NCI-H2196 (cell line): ENCODE measurements at regions not wholly inside any gene's neighbourhood (a gene's known extent, or its start where the extent isn't known, plus 50 kb on each side); places are given as distances from the start of the nearest gene placed in this dataset.
"Not testable (repeated sequence)": the region's sequence is repeated elsewhere in the genome, so short reads cannot be mapped to it uniquely, and the experiment has no call there.

ENCODE experiments used
- DNase-seq: peaks from one replicate; lab custom pipeline; 2025; ENCODE audit not compliant: unreplicated experiment; lab: John Stamatoyannopoulos, UW

DNA sequence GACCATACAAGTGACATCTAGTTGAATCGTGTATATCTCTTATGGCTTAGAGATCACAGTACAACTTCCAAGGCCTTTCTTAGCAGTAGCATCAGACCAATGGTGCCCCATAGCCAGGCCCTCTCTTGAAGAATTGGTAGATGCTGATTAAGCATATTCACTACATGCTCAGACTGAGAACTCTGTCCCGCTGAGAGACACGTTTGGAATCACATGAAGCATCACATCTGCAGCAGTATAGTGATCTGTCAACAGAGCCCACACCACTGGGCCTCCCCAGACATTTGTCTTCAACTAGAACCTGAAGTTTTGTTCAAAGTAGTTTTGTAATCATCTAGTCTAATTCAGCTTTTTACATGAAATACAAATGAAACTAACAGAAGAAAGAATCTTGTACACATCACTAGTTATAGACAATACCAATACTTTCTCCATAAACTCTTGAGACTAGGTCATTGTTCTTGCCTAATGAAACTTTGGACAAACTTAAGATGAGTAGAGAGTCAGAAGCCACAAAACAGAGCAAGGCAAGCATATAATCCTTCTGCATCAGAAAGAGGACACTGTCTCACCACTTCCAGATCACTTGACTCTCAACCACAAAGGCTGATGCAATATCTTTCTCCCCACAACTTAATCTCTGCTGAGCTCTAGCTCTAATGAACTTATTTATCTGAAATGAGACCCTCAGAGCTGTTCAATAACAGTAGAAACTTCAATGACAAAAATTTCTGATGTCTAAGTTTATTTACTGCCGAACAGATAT is 182.7 kb downstream of the TBX18 start:
- DNase-seq, result no peak

DNA sequence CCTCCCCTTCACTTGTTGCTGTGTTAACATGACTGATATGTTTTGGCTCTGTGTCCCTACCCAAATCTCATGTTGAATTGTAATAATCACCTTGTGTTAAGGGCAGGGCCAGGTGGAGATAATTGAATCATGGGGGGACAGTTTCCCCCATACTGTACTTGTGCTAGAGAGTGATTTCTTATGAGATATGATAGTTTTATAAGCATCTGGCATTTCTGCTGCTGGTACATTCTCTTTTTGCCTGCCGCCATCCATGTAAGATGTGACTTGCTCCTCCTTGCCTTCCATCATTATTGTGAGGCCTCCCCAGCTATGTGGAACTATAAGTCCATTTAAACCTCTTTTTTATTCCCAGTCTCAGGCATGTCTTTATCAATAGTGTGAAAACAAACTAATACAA is 185.0 kb downstream of the TBX18 start:
- no peak for DNase-seq

DNA sequence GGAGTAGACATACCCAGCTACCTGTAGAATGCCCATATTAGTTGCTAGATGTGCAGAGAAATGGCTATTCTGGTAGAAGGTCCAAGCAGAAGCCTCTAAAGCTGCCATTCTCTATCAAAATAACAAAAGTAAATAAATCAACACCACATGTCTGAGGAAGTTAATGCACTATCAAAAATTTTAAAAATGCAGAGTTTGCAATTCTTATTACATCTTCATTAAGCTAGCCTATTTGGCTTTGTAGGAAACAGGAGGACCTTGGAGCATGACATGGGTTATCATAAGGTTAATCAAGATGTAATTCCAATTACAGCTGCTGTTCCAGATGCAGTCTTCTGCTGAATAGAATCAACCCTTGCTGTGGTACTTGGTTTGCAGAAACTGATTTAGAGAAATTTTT is 188.4 kb downstream of the TBX18 start:
- DNase-seq, result no peak

DNA sequence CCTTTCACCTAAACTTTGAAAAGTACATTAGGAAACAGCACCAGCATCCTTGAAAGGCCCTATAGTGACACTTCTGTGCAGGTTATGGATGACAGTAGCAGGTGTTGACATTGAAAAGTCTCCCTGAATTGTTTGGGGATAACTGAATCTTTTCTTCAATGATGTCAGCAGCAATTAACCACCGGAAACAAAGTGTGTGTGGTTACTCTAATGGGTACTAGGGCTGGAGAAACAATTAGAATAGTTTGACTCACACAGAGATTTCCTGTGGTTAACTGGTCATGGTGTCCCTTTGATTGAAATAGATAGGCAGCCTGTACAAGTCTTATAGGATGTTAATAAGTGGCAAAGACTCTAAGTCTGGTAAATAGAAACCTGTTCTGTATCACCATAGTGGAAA is 189.1 kb downstream of the TBX18 start:
- no peak for DNase-seq

DNA sequence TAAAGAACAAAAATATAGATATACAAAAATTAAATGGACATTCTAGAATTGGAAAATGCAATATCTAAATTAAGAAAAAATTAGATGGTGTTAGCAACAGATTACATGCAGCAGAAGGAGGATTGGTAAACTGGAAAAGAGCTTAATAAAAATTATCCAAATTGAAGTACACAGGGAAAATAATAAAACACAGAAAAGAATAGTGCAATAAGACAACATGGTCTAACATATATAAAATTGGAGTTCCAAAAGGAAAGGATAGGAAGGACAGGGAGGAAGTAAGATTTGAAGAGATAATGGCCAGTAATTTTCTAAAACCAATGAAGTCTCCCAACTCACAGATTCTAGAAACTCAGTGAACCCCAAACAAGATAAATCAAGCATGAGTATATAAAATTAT is 194.5 kb downstream of the TBX18 start:
- no peak for DNase-seq

DNA sequence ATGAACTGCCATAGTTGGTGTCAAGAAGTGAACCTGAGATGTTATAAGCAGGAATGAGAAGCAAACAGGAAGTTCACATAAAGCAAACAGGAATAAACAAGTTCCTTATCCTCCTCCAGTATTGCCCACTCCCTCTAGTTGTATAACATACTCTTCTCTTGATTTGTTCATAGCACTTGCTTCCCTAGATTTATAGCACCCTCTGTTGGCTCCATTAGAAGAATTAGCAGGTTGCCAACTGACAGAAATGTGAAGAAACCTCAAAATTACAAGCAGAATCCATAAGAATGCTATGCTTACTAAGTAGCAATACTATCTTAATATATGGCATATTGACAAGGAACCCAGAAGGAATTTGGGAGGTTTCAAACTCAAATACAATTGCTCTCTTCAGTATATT is 195.4 kb downstream of the TBX18 start:
- DNase-seq, result no peak

DNA sequence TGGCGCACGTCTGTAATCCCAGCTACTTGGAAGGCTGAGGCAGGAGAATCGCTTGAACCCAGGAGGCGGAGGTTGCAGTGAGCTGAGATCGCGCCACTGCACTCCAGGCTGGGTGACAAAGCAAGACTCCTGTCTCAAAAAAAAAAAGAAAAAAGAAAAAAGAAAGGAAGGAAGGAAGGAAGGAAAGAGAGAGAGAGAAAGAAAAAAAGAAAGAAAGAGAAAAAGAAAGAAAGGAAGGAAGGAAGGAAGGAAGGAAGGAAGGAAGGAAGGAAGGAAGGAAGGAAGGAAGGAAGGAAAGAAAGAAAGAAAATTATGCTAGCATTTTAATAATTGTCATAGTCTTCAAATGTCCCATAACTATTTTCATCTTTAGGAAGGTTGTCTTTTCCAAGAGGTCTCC is 198.7 kb downstream of the TBX18 start:
- DNase-seq, result not testable (repeated sequence)

DNA sequence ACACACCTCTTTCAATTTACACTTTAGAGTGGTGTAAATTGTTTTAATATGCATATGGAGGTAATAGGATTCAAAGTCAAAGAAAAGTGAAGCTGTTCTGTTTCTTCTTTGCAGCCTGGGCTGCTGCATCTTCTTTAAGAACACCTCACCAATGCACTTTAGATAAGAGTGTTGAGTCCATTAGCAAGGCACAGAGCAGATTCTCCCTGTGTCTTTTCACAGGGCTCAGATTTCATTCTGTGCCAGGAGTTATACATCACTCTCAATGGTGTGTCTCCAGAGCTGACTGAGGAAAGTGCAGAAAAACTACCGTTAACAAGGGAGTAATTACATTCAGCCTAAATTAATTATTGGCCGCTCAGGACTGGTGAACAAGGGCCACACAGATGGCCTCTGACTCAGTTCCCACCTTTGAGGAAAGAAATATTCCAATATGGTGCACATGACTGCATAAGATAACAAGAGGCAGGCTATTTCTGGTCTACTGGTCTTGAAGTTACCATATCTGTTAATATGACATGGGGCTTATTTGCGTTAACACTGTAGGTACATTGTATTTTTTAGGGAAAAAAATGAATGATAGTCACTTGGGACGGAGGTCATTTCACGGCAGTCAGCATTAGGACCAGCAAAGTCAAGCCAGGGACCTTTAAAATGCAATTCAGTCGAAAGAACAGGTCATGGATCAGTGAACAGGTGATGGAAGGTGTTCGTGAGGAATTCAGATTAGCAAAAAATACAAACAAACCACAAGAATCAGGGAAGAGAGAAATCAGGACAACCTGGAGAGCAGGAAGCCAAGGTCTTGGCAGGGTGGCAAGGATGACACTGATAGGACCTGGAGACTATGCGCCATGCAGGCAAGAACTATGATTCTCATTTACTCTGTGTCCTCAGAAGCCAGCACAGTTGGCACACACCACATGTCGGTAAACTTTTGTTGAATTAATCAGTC is 203.7 kb downstream of the TBX18 start:
- no peak for DNase-seq

DNA sequence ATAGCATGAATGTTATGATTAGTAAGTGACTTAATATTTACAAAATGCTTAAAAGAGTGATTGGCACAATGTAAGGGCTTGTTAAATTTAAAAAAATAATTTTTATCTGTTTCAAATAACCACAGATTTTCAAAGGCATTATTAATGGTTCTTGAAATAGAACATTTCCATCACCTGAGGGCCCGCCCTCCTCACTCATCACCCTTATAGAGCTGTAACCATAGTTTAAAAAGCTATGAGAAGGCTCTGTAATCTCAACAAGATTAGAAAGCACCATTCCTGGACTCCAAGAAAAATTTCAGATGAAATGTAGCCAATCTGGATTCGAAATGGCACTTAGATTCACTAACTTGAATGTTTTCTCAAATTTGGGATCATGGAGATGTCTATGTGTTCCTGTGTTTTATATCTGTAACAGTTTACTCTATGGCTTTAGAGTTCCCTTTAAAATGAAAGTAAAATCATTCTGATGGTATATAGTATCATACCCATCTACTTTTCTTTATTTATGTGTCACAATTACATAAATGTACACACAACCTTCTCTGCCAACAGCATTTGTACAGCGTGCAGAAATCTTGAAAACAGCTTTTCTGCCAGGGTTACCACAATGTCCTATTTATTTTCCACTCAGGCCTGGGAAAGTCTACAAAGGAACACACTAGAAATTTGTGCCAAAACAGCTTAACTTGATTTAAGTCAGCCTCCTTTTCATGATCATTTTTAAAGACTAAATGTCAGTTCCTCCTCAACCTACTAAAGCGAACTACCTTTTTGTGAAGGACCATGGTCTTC is 207.7 kb downstream of the TBX18 start:
- DNase-seq, result no peak

DNA sequence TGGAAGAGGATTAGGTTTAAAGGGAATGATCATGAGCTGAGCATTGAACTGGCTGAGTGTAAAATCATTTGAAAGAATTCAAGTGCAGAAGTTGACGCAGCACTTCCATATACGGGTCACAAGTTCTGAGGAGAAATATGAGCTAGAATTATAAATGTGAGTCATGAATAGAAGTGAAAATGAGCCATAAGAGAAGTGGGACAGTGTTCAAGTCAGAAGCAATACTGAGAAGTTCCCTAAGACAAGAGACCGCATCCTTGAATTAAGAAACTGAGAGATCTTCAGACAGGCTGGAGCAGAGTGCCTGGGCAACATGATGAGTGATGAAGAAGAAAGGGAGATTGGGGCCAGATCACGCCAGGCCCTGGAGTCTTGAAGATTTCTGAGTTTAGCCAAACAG is 209.7 kb downstream of the TBX18 start:
- no peak for DNase-seq

DNA sequence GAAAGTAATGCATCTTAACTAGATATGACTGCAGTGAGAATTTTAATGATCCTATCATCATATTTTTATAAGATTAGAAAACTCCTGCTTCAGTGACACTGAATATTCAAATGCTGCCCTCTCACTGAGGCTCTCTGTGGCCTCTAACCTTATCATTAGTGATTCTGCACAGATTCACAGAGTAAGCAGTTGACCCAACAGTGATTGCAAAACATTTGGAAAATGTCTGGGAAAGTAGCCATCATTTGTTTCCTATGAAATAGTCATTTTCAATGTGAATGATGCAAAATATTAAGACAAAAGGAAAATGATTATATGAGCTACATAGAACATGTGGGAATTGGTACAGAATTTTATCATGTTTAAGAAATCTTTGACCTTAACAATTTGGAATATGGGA is 210.3 kb downstream of the TBX18 start:
- DNase-seq, result no peak

DNA sequence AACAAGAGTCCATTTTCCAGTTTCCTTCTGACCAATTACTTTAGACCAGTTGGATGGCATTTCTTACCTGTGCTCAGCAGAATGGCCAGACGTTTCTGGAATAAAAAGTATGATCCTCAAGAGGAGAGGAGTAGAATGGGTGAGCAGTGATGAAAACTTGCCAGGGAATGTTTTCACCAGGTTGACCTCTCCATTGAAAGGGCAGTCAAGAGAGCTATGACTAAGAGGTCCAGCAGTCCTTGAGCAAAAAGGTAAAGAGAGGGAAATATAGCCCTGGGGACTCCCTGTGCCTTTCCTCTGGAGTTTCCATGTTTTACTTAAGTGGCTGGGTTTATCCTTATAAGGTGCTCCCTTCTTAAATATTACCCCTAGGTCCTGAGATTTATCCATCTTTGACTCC is 210.9 kb downstream of the TBX18 start:
- no peak for DNase-seq

DNA sequence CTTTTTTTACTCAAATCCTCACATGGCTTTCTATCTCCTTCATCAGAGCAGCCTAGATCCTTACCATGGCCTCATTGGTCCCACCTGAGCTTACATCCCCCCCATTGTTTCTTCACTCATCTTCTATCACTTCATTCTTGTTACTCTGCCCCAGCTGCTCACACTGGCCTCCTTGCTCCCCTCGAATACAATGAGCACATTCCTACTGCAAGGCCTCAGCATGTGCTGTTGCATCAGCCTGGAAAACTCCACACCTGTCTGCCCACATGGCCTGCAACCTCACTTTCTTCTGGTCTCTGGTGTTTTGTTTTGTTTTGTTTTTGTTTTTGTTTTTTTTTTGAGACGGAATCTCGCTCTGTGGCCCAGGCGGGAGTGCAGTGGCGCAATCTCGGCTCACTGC is 212.6 kb downstream of the TBX18 start:
- no peak for DNase-seq

DNA sequence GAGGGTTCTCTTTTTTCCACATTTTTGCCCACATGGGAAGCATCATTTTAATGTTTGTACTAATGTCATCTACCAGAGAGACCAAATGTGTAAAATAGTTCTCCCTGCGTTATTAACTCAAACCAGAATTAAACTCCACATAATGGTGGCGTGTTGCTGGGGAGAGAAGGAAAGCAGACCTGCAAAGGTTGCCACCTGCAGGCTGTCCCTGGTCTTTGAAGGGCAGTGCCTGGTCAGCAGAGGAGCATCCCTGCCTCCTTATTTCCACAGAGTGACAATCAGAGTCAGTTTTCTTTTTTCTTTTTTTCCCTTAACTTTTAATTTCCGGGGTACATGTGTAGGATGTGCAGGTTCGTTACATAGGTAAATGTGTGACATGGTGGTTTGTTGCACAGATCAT is 214.5 kb downstream of the TBX18 start:
- no peak for DNase-seq

DNA sequence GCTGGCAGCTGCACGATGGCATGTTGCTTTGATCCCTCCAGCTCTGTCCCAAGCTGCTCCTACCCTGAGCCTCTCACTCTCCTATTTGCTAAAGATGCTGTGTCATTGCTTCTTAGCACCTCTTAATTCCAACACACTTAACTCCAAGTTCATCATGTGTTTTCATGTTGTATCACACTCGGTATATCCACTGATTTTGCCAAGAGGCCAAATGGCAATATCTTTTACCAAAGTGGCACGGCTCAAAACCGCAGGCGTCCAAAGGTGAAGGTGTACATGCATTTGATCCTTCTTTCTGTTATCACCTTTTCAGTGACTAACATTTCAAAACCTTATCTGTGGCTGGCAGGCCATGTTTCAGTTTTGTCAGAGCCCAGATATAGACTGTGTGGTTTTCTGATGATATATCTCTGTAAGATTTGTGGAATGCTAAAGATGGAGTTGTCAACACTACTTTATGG is 217.0 kb downstream of the TBX18 start:
- DNase-seq, result no peak

DNA sequence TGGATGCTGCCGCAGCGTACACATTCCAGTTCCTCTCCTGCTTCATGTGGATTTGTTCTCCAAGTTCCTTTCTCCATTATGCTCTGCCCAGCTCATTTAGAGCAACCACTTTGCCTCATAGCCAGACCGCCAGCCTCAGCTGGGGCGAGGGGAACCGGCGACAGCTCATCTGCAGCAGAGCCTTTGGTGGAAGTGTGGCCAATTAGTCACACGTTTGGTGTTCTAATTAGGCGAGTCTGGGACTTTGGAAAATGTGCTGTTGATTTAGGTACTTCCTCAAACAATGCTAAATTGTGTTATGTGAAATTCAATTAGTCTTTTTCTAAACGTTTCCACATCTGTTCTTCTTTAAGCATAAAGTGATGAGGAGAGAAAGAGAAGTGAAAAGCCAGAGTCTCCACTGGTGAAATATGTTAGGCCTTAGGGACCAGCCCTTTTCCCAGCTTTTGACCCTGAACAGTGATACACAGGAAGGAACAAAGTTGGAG is 217.9 kb downstream of the TBX18 start:
- no peak for DNase-seq

DNA sequence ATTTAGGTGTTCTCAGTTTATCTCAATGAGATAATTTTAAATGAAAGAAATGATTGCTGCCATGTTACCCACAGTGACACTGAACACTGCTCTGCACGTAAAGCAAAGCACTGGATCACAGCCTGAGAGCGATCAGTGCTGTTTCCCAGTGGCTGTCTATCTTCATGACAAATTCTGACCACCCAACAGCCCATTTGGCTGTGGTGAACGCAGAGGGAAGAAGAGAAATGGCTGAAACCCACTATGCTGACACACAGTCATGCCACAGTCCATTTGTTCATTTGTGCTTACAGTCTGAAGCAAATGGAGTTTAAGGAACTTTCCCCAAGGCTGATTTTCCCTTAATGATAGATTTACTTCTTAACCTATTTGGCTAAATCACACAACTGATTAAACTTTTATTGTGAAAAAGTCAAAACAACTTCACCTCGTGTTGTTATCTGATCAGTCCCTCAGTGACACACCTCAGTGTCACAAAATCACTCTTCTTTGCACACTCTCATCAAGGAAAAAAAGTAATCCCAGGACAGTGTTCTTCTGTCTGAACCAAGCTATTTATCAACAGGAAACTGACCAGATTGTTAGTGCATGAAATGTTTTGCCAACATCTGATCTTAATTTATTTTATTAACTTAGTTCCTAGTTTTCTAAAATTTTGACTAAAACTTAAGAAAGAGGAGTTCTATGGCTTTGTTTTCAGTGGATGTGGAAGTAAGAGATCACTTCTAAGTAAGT is 225.1 kb downstream of the TBX18 start:
- no peak for DNase-seq

DNA sequence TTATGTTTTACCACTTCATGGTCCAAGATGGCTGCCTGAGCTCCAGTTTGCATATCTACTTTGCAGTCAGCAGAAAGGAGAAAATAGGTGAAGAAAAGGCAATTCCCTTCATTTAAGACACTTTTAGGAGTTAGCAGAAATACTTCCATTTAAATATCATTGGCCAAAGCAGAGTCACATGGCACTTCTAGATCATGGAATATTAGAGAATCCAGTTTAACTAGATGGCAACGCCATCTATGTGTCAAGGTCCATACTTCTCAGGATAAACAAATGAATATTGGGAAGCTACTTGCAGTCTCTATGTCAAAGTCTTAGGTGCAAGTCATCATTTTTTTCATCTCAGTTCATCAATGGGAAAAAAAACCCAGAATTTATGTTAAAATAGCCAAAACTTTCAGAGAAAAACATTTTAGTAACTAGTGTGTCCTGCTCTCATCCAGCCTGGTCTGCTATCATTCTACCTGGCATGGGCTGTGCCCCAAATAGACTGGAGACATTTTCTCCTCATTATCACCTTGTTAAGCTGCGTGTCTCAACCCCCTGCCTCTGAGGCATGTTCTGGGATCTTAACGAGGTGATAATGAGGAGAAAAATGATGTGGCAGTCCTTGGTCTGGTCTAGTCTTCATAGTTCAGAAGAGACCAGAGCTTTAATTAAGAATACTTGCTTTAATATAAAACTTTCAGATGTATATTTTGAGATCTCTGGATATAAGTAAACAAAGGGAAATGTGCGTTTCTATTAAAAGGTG is 227.3 kb downstream of the TBX18 start:
- DNase-seq, result no peak

DNA sequence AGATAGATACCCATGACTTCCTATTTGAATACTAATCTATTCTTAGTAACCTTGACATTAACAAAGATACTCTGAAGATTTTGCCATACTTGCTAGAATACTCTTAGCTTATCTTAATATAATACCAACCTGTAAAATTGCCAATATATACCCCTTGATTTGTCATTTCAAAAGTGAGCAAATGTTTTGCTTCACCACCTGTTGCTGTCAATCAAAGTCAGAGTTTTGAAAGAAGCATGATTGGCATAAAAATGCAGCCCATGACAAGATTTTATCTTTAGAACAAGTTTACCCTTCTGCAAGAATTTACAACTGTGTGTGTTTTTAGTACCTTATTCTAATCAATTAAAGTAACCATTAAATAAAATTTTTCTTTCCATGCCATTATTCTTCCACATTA is 236.2 kb downstream of the TBX18 start:
- no peak for DNase-seq

DNA sequence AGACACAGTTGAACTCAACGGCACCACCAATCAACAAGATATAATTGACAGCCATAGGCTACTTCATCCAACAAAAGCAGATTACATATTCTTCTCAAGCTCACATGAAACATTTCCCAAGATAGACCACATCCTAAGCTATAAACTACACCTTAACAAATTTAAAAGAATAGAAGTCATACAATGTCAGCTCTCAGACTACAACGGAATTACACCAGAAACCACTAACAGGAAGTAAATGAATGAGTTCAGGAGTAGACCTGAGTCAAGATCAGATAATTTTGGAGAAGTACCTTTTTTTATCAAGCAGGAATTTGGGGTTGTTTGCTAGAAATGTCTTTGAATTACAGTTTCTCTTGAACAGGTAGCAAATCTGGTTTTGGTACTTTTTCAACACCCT is 237.8 kb downstream of the TBX18 start:
- DNase-seq, result no peak
